HUES6 (cell line): ENCODE measurements at regions not wholly inside any gene's neighbourhood (a gene's known extent, or its start where the extent isn't known, plus 50 kb on each side); places are given as distances from the start of the nearest gene placed in this dataset.

ENCODE experiments used
- H3K27ac ChIP-seq: 2 replicates; pipeline ENCODE4 v1.7.0; 2013; ENCODE audit warnings: low read depth, mild to moderate bottlenecking, low read length, inconsistent platforms
- H3K27me3 ChIP-seq: 2 replicates; pipeline ENCODE4 v1.6.1; 2013; ENCODE audit warnings: low read length; ENCODE audit not compliant: control insufficient read depth, insufficient read depth
- H3K36me3 ChIP-seq: 2 replicates; pipeline ENCODE4 v1.6.1; 2013; ENCODE audit warnings: low read length; ENCODE audit not compliant: control insufficient read depth, insufficient read depth
- H3K4me1 ChIP-seq: 2 replicates; pipeline ENCODE4 v1.6.1; 2013; ENCODE audit warnings: low read length; ENCODE audit not compliant: control insufficient read depth, insufficient read depth
- H3K4me3 ChIP-seq: 2 replicates; pipeline ENCODE4 v1.5.1; 2013; ENCODE audit warnings: low read depth, low read length
- H3K9ac ChIP-seq: one replicate; pipeline ENCODE4 v1.6.1; 2013; ENCODE audit warnings: mild to moderate bottlenecking, low read length
- H3K9me3 ChIP-seq: 2 replicates; pipeline ENCODE4 v1.6.1; 2013; ENCODE audit warnings: low read depth, low read length; ENCODE audit not compliant: control insufficient read depth, insufficient read depth

- no peak overlapping the region for H3K27ac ChIP-seq
- H3K4me3 ChIP-seq = no peak overlapping the region
- H3K4me1 ChIP-seq = peaks cover 5% of the 10 kb centered on the region; the same call in 1 of the 2 replicates
- no peaks in the 10 kb centered on the region for H3K36me3 ChIP-seq
- no peaks in the 10 kb centered on the region for H3K27me3 ChIP-seq
- H3K9ac ChIP-seq = no peak overlapping the region
- H3K9me3 ChIP-seq = peaks cover 4% of the 10 kb centered on the region; the same call in 1 of the 2 replicates
These were observed 159.6 kb downstream of the HAPSTR1 start for GRCh38 chr16:9251026-9251425.

GRCh38 chr16:9254863-9255262 is 163.4 kb downstream of the HAPSTR1 start:
- no peak overlapping the region for H3K9ac ChIP-seq
- H3K9me3 ChIP-seq = peaks cover 4% of the 10 kb centered on the region; the same call in 1 of the 2 replicates
- H3K4me1 ChIP-seq = no peaks in the 10 kb centered on the region; the same call in 1 of the 2 replicates
- no peaks in the 10 kb centered on the region for H3K36me3 ChIP-seq
- H3K27me3 ChIP-seq = no peaks in the 10 kb centered on the region
- no peak overlapping the region for H3K4me3 ChIP-seq
- H3K27ac ChIP-seq = no peak overlapping the region

GRCh38 chr16:9256196-9256595 is 164.8 kb downstream of the HAPSTR1 start:
- Histone ChIP-seq H3K9ac (no peak overlapping the region), H3K27ac (no peak overlapping the region), H3K27me3 (no peaks in the 10 kb centered on the region), H3K4me3 (no peak overlapping the region), H3K36me3 (no peaks in the 10 kb centered on the region), H3K9me3 (peaks cover 4% of the 10 kb centered on the region; the same call in 1 of the 2 replicates), H3K4me1 (no peaks in the 10 kb centered on the region; the same call in 1 of the 2 replicates)

- H3K4me1 ChIP-seq = no peaks in the 10 kb centered on the region; the same call in 1 of the 2 replicates
- H3K4me3 ChIP-seq = no peak overlapping the region
- no peaks in the 10 kb centered on the region for H3K36me3 ChIP-seq
- peaks cover 4% of the 10 kb centered on the region; the same call in 1 of the 2 replicates for H3K9me3 ChIP-seq
- H3K27ac ChIP-seq = no peak overlapping the region
- no peaks in the 10 kb centered on the region for H3K27me3 ChIP-seq
- no peak overlapping the region for H3K9ac ChIP-seq
These were observed 166.4 kb downstream of the HAPSTR1 start for GRCh38 chr16:9257843-9258242.

- Histone ChIP-seq H3K36me3 (no peaks in the 10 kb centered on the region), H3K9me3 (peaks cover 4% of the 10 kb centered on the region; the same call in 1 of the 2 replicates), H3K9ac (no peak overlapping the region)
These were observed 167.1 kb downstream of the HAPSTR1 start for GRCh38 chr16:9258423-9259051.

GRCh38 chr16:9259914-9260608 is 168.6 kb downstream of the HAPSTR1 start:
- no peak overlapping the region for H3K27ac ChIP-seq
- no peak overlapping the region for H3K9ac ChIP-seq
- no peaks in the 10 kb centered on the region; the same call in 1 of the 2 replicates for H3K4me1 ChIP-seq
- no peak overlapping the region for H3K4me3 ChIP-seq
- no peaks in the 10 kb centered on the region for H3K27me3 ChIP-seq
- no peaks in the 10 kb centered on the region for H3K9me3 ChIP-seq
- no peaks in the 10 kb centered on the region for H3K36me3 ChIP-seq

More at GRCh38 chr16:9258423-9259051, 167.1 kb downstream of the HAPSTR1 start:
- Histone ChIP-seq H3K27ac (no peak overlapping the region), H3K27me3 (no peaks in the 10 kb centered on the region), H3K4me1 (no peaks in the 10 kb centered on the region; the same call in 1 of the 2 replicates), H3K4me3 (no peak overlapping the region)

- H3K27me3 ChIP-seq = no peaks in the 10 kb centered on the region
- no peaks in the 10 kb centered on the region; the same call in 1 of the 2 replicates for H3K4me1 ChIP-seq
- H3K9ac ChIP-seq = no peak overlapping the region
- H3K27ac ChIP-seq = no peak overlapping the region
- H3K36me3 ChIP-seq = no peaks in the 10 kb centered on the region
- H3K4me3 ChIP-seq = no peak overlapping the region
- peaks cover under 1% of the 10 kb centered on the region; the same call in 1 of the 2 replicates for H3K9me3 ChIP-seq
These were observed 169.2 kb downstream of the HAPSTR1 start for GRCh38 chr16:9260666-9261065.

GRCh38 chr16:9261376-9261775 is 169.9 kb downstream of the HAPSTR1 start:
- H3K27me3 ChIP-seq = no peaks in the 10 kb centered on the region
- H3K27ac ChIP-seq = no peak overlapping the region
- H3K4me3 ChIP-seq = no peak overlapping the region
- no peak overlapping the region for H3K9ac ChIP-seq
- no peaks in the 10 kb centered on the region for H3K36me3 ChIP-seq
- H3K9me3 ChIP-seq = peaks cover 5% of the 10 kb centered on the region; the same call in 1 of the 2 replicates
- no peaks in the 10 kb centered on the region; the same call in 1 of the 2 replicates for H3K4me1 ChIP-seq

- no peak overlapping the region for H3K4me3 ChIP-seq
- H3K9me3 ChIP-seq = peaks cover 5% of the 10 kb centered on the region; the same call in 1 of the 2 replicates
- no peak overlapping the region for H3K9ac ChIP-seq
- H3K27me3 ChIP-seq = 0 out of 2 replicates have a peak, but pooled peaks cover 5% of the 10 kb centered on the region
- no peaks in the 10 kb centered on the region for H3K36me3 ChIP-seq
- no peaks in the 10 kb centered on the region; the same call in 1 of the 2 replicates for H3K4me1 ChIP-seq
- H3K27ac ChIP-seq = no peak overlapping the region
These were observed 171.7 kb downstream of the HAPSTR1 start for GRCh38 chr16:9262941-9263715.

GRCh38 chr16:9264067-9264466 is 172.6 kb downstream of the HAPSTR1 start:
- Histone ChIP-seq H3K4me3 (no peak overlapping the region), H3K36me3 (no peaks in the 10 kb centered on the region), H3K9ac (no peak overlapping the region), H3K9me3 (peaks cover 5% of the 10 kb centered on the region; the same call in 1 of the 2 replicates), H3K4me1 (no peaks in the 10 kb centered on the region; the same call in 1 of the 2 replicates), H3K27me3 (peaks cover 13% of the 10 kb centered on the region; the same call in 1 of the 2 replicates), H3K27ac (no peak overlapping the region)
